ENCODE measurements at regions not wholly inside any gene's neighbourhood (a gene's known extent, or its start where the extent isn't known, plus 50 kb on each side); places are given as distances from the start of the nearest gene placed in this dataset.

- DNase-seq, result no peak
- H3K27ac ChIP-seq, result no peak overlapping the region
- no peak overlapping the region for H3K4me3 ChIP-seq
- H3K9me3 ChIP-seq, result no peaks in the 10 kb centered on the region
- intact Hi-C loops (cut with DNase I), result loop anchor here in 1 of 10 donors (10.0 kb wide), 1 partner anchor 364 kb away; no protein-coding TSS in a partner anchor
- no peak for TF ChIP-seq CTCF (IDR thresholded peaks at IDR 0.05)
- peaks cover 0 to 12% (median 0%) of the 10 kb centered on the region in 9 donors for H3K4me1 ChIP-seq
- no peak for ATAC-seq
- WGBS, 2 donors, result 86 to 95% methylated on average over 2 of the region's 2 CpGs
- no peaks in the 10 kb centered on the region for H3K27me3 ChIP-seq
- H3K36me3 ChIP-seq, result no peaks in the 10 kb centered on the region
Measured at GRCh38 chr21:28150778-28151177, 841.9 kb downstream of the LTN1 start.

GRCh38 chr21:28148400-28149064, 844.1 kb downstream of the LTN1 start:
- intact Hi-C loops (cut with DNase I), result no loop called here
- Histone ChIP-seq H3K9me3 (no peaks in the 10 kb centered on the region), H3K4me3 (no peak overlapping the region), H3K4me1 (peaks cover 0 to 12% (median 0%) of the 10 kb centered on the region in 9 donors), H3K36me3 (no peaks in the 10 kb centered on the region), H3K27me3 (no peaks in the 10 kb centered on the region), H3K27ac (peak overlapping the region in 4 of 10 donors; percentile 32 to 53 (median 38))
- ATAC-seq, result peak; percentile 61 to 92 (median 86)
- TF ChIP-seq CTCF (IDR thresholded peaks at IDR 0.05), result no peak
- DNase-seq, result peak in 1 of 2 donors; percentile 50
- WGBS, 2 donors, result 59 to 64% methylated on average over 4 of the region's 4 CpGs

GRCh38 chr21:28144653-28145052, 848.0 kb downstream of the LTN1 start:
- TF ChIP-seq CTCF (IDR thresholded peaks at IDR 0.05), result no peak
- intact Hi-C loops (cut with DNase I), result no loop called here
- no peak for DNase-seq
- no peak for ATAC-seq
- no peak overlapping the region for H3K4me3 ChIP-seq
- H3K36me3 ChIP-seq, result no peaks in the 10 kb centered on the region
- H3K27ac ChIP-seq, result no peak overlapping the region
- no peaks in the 10 kb centered on the region for H3K27me3 ChIP-seq
- peaks cover 0 to 12% (median 5%) of the 10 kb centered on the region in 9 donors for H3K4me1 ChIP-seq
- WGBS, 2 donors, result 95 to 97% methylated on average over 4 of the region's 4 CpGs
- H3K9me3 ChIP-seq, result peaks cover 0 to 7% (median 0%) of the 10 kb centered on the region in 11 donors

DNA sequence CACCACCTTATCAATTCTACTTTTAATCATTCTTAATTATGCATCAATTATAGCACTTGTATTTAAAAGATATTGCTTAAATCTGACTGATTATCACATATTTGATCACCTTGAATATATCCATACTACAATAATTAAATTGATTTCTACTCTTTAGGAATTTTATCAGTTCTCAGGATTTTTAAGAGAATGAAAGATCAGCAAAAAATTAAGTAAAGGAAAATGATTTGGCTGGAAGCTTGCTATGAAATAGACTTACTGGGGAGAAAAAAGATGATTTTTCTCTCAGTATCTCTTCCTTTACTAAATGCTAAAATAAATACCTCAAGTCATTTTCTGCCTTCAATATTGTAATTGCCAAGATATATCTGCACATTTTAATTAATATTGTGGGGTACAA, 848.6 kb downstream of the LTN1 start:
- intact Hi-C loops (cut with DNase I), result no loop called here
- no peak overlapping the region for H3K27ac ChIP-seq
- ATAC-seq (no peak), DNase-seq (no peak)
- no peak overlapping the region for H3K4me3 ChIP-seq
- no peak for TF ChIP-seq CTCF (IDR thresholded peaks at IDR 0.05)
- H3K27me3 ChIP-seq, result no peaks in the 10 kb centered on the region
- no peaks in the 10 kb centered on the region for H3K36me3 ChIP-seq
- peaks cover 0 to 13% (median 0%) of the 10 kb centered on the region in 11 donors for H3K9me3 ChIP-seq
- peaks cover 0 to 12% (median 5%) of the 10 kb centered on the region in 9 donors for H3K4me1 ChIP-seq

Measured in heart right ventricle (tissue), 16 donors.